ENCODE measurements at regions not wholly inside any gene's neighbourhood (a gene's known extent, or its start where the extent isn't known, plus 50 kb on each side); places are given as distances from the start of the nearest gene placed in this dataset.

GRCh38 chr12:69096669-69097335, 142.6 kb upstream of the CPSF6 start:
- no peak for DNase-seq (ENCODE audit: low spot score)

GRCh38 chr12:69097619-69098368, 141.6 kb upstream of the CPSF6 start:
- no peak for DNase-seq (ENCODE audit: low spot score)

GRCh38 chr12:69099201-69099837, 140.1 kb upstream of the CPSF6 start:
- DNase-seq (ENCODE audit: low spot score): no peak

GRCh38 chr12:69101505-69101904, 137.9 kb upstream of the CPSF6 start:
- DNase-seq (ENCODE audit: low spot score): no peak

GRCh38 chr12:69102856-69103255, 136.5 kb upstream of the CPSF6 start:
- DNase-seq (ENCODE audit: low spot score): peak; percentile 56

GRCh38 chr12:69105101-69105962, 134.0 kb upstream of the CPSF6 start:
- no peak for DNase-seq (ENCODE audit: low spot score)

GRCh38 chr12:69106482-69107118, 132.8 kb upstream of the CPSF6 start:
- DNase-seq (ENCODE audit: low spot score): no peak

- no peak for DNase-seq (ENCODE audit: low spot score)
Observed at GRCh38 chr12:69107541-69107940, 131.8 kb upstream of the CPSF6 start.

- no peak for DNase-seq (ENCODE audit: low spot score)
Observed at GRCh38 chr12:69108037-69108436, 131.3 kb upstream of the CPSF6 start.

GRCh38 chr12:69112616-69113015, 126.8 kb upstream of the CPSF6 start:
- no peak for DNase-seq (ENCODE audit: low spot score)

GRCh38 chr12:69115099-69115498, 124.3 kb upstream of the CPSF6 start:
- no peak for DNase-seq (ENCODE audit: low spot score)

- no peak for DNase-seq (ENCODE audit: low spot score)
Observed at GRCh38 chr12:69115951-69116350, 123.4 kb upstream of the CPSF6 start.

GRCh38 chr12:69117566-69118266, 121.7 kb upstream of the CPSF6 start:
- no peak for DNase-seq (ENCODE audit: low spot score)

- no peak for DNase-seq (ENCODE audit: low spot score)
Observed at GRCh38 chr12:69118516-69118915, 120.9 kb upstream of the CPSF6 start.

- DNase-seq (ENCODE audit: low spot score): no peak
Observed at GRCh38 chr12:69119770-69120169, 119.6 kb upstream of the CPSF6 start.

GRCh38 chr12:69120354-69120753, 119.0 kb upstream of the CPSF6 start:
- DNase-seq (ENCODE audit: low spot score): no peak

- DNase-seq (ENCODE audit: low spot score): no peak
Observed at GRCh38 chr12:69123311-69123710, 116.1 kb upstream of the CPSF6 start.

- DNase-seq (ENCODE audit: low spot score): no peak
Observed at GRCh38 chr12:69123919-69124638, 115.3 kb upstream of the CPSF6 start.

GRCh38 chr12:69129017-69129416, 110.4 kb upstream of the CPSF6 start:
- no peak for DNase-seq (ENCODE audit: low spot score)

GRCh38 chr12:69129564-69129963, 109.8 kb upstream of the CPSF6 start:
- no peak for DNase-seq (ENCODE audit: low spot score)

All from pons (tissue), 1 donor.